ENCODE measurements at regions not wholly inside any gene's neighbourhood (a gene's known extent, or its start where the extent isn't known, plus 50 kb on each side); places are given as distances from the start of the nearest gene placed in this dataset.

GRCh38 chr14:22465201-22465840 lies 123.7 kb downstream of the DAD1 start:
- Histone ChIP-seq H3K36me3 (ENCODE audit: control insufficient read depth, low read length) (no peaks in the 10 kb centered on the region), H3F3A (ENCODE audit: control insufficient read depth, insufficient read depth) (no peaks in the 10 kb centered on the region), H3K27me3 (ENCODE audit: control insufficient read depth, low read length) (no peaks in the 10 kb centered on the region), H3K9me3 (ENCODE audit: control insufficient read depth, insufficient read depth, low read length) (no peaks in the 10 kb centered on the region), H4K20me1 (ENCODE audit: control insufficient read depth, insufficient read depth, low read depth, low read length) (no peaks in the 10 kb centered on the region), H3K4me2 (ENCODE audit: low read length) (no peak overlapping the region), H3K4me3 (ENCODE audit: low read length) (no peak overlapping the region), H3K4me1 (ENCODE audit: control insufficient read depth, low read length) (peaks cover 24% of the 10 kb centered on the region), H3K27ac (ENCODE audit: low read depth, low read length) (no peak overlapping the region), H3K9me2 (replicated peaks; ENCODE audit: control insufficient read depth, low read length) (no peaks in the 10 kb centered on the region), H3K79me2 (ENCODE audit: control insufficient read depth, low read length) (no peaks in the 10 kb centered on the region)
- TF ChIP-seq EZH2phosphoT487 (IDR thresholded peaks at IDR 0.05; ENCODE audit: borderline replicate concordance, low read length) (no peak), CTCF (IDR thresholded peaks at IDR 0.05; ENCODE audit: low read depth, low read length, poor library complexity, severe bottlenecking) (no peak)

GRCh38 chr14:22464422-22465142 lies 124.4 kb downstream of the DAD1 start:
- Histone ChIP-seq H3K27ac (ENCODE audit: low read depth, low read length) (no peak overlapping the region), H3K4me3 (ENCODE audit: low read length) (no peak overlapping the region), H3K4me2 (ENCODE audit: low read length) (no peak overlapping the region)

GRCh38 chr14:22463763-22464173 lies 125.3 kb downstream of the DAD1 start:
- Histone ChIP-seq H3K36me3 (ENCODE audit: control insufficient read depth, low read length) (no peaks in the 10 kb centered on the region), H3F3A (ENCODE audit: control insufficient read depth, insufficient read depth) (no peaks in the 10 kb centered on the region), H3K4me3 (ENCODE audit: low read length) (no peak overlapping the region), H4K20me1 (ENCODE audit: control insufficient read depth, insufficient read depth, low read depth, low read length) (no peaks in the 10 kb centered on the region), H3K9me3 (ENCODE audit: control insufficient read depth, insufficient read depth, low read length) (no peaks in the 10 kb centered on the region), H3K9me2 (replicated peaks; ENCODE audit: control insufficient read depth, low read length) (no peaks in the 10 kb centered on the region), H3K79me2 (ENCODE audit: control insufficient read depth, low read length) (no peaks in the 10 kb centered on the region), H3K27ac (ENCODE audit: low read depth, low read length) (no peak overlapping the region), H3K4me2 (ENCODE audit: low read length) (no peak overlapping the region), H3K27me3 (ENCODE audit: control insufficient read depth, low read length) (no peaks in the 10 kb centered on the region), H3K4me1 (ENCODE audit: control insufficient read depth, low read length) (peaks cover 10% of the 10 kb centered on the region)
- TF ChIP-seq EZH2phosphoT487 (IDR thresholded peaks at IDR 0.05; ENCODE audit: borderline replicate concordance, low read length), result no peak
- TF ChIP-seq CTCF (IDR thresholded peaks at IDR 0.05; ENCODE audit: low read depth, low read length, poor library complexity, severe bottlenecking), result no peak

More at GRCh38 chr14:22464422-22465142, 124.4 kb downstream of the DAD1 start:
- Histone ChIP-seq H3K9me3 (ENCODE audit: control insufficient read depth, insufficient read depth, low read length) (no peaks in the 10 kb centered on the region), H3K36me3 (ENCODE audit: control insufficient read depth, low read length) (no peaks in the 10 kb centered on the region), H3K27me3 (ENCODE audit: control insufficient read depth, low read length) (no peaks in the 10 kb centered on the region), H3F3A (ENCODE audit: control insufficient read depth, insufficient read depth) (no peaks in the 10 kb centered on the region), H3K9me2 (replicated peaks; ENCODE audit: control insufficient read depth, low read length) (no peaks in the 10 kb centered on the region), H3K79me2 (ENCODE audit: control insufficient read depth, low read length) (no peaks in the 10 kb centered on the region), H3K4me1 (ENCODE audit: control insufficient read depth, low read length) (peaks cover 17% of the 10 kb centered on the region), H4K20me1 (ENCODE audit: control insufficient read depth, insufficient read depth, low read depth, low read length) (no peaks in the 10 kb centered on the region)
- TF ChIP-seq CTCF (IDR thresholded peaks at IDR 0.05; ENCODE audit: low read depth, low read length, poor library complexity, severe bottlenecking) (no peak), EZH2phosphoT487 (IDR thresholded peaks at IDR 0.05; ENCODE audit: borderline replicate concordance, low read length) (no peak)

Data from DOHH2 (cell line).